ENCODE measurements at regions not wholly inside any gene's neighbourhood (a gene's known extent, or its start where the extent isn't known, plus 50 kb on each side); places are given as distances from the start of the nearest gene placed in this dataset.

GRCh38 chr4:54568184-54568583, 89.6 kb upstream of the KIT start:
- no peak for TF ChIP-seq CTCF (IDR thresholded peaks at IDR 0.05)
- no peak for TF ChIP-seq RFX5 (IDR thresholded peaks at IDR 0.05)
- no peak for TF ChIP-seq BHLHE40 (IDR thresholded peaks at IDR 0.05; ENCODE audit: low read depth, low read length)
- TF ChIP-seq JUNB (IDR thresholded peaks at IDR 0.05) = no peak
- TF ChIP-seq EP300 (IDR thresholded peaks at IDR 0.05) = no peak
- TF ChIP-seq JUN (IDR thresholded peaks at IDR 0.05) = no peak
- TF ChIP-seq E2F6 (IDR thresholded peaks at IDR 0.05; ENCODE audit: borderline replicate concordance, low read depth) = no peak
- TF ChIP-seq CHD4 (IDR thresholded peaks at IDR 0.05; ENCODE audit: borderline replicate concordance) = no peak
- no peak for TF ChIP-seq POLR2A (IDR thresholded peaks at IDR 0.05; ENCODE audit: low read length)
- TF ChIP-seq CBX2 (IDR thresholded peaks at IDR 0.05; ENCODE audit: borderline replicate concordance, low read depth) = no peak

Data from A549 (cell line).